ENCODE measurements at regions not wholly inside any gene's neighbourhood (a gene's known extent, or its start where the extent isn't known, plus 50 kb on each side); places are given as distances from the start of the nearest gene placed in this dataset.
"Not testable (repeated sequence)": the region's sequence is repeated elsewhere in the genome, so short reads cannot be mapped to it uniquely, and the experiment has no call there.

- no peak for DNase-seq (ENCODE audit: low spot score)
These were observed 1353.1 kb downstream of the ZPLD1 start for GRCh38 chr3:103787879-103788278.

DNA sequence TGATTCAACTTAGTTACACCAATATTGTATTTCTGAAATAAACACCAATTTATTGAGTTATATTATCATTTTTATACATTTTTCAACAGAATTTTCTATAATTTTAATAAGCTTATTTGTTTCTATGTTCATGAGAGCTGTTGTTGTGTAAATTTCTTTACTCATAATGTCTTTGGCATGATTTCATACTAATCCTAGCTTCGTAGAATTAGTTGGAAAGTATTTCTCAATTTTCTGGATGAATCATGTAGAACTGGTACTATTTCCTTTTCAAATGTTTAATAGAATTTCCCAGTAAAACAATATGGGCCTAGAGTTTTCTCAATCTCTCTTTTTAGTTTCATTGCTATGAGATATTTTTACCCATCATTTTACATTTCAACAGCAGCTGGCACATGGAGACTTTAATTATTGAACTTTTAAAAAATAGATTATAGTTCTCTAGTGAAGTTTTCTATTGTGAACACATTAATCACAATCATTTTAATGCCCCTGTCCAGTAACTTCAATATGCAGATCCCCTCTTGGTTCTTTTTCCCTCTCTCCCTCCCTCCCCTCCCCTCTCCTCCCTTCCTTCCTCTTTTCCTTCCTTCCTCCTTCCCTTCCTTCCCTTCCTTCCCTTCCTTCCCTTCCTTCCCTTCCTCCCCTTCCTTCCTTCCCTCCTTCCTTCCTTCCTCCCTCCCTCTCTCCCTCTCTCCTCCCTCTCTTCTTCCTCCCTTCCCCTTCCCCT, 1357.1 kb downstream of the ZPLD1 start:
- no peak for DNase-seq (ENCODE audit: low spot score)

- DNase-seq (ENCODE audit: low spot score), result peak; percentile 34
These were observed 1359.8 kb downstream of the ZPLD1 start for GRCh38 chr3:103794656-103795055.

DNA sequence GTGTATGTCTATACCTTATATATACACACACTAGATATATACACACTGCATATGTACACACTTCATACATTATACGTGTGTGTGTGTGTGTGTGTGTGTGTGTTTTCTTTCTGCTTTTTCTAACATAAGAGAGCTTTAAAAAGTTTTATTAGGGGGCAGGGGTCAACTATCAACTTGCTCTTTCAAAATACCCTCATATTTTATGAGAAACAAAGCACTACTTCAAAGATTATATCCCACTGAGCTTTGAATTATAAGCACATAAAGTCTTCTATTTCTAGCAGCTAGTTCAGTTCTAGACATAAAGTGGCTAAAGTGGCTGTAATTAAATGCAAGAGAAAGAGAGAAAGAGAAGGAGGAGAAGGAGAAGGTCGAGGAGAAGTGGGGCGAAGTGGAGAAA, 1361.3 kb downstream of the ZPLD1 start:
- no peak for DNase-seq (ENCODE audit: low spot score)

GRCh38 chr3:103803787-103804186, 1369.0 kb downstream of the ZPLD1 start:
- no peak for DNase-seq (ENCODE audit: low spot score)

- DNase-seq (ENCODE audit: low spot score), result no peak
These were observed 1375.4 kb downstream of the ZPLD1 start for GRCh38 chr3:103810167-103810566.

DNA sequence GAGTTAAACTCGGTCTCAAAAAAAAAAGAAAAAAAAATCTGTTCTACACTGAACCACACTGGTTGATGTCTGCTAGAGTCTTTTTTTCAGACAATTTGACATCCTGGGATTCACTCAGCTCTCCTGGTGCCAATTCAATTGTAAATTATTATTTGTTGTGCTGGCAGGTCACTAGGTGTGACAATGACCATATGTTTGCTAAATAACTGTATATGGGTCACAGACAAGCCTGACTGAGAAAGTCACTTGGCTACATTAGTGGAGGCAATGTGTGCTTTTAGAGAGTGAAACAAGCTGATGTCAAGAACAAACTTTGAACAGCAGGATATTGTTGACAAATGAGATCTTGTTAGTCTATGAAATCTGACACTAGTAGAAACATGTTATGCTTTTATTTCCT, 1379.1 kb downstream of the ZPLD1 start:
- DNase-seq (ENCODE audit: low spot score), result no peak

DNA sequence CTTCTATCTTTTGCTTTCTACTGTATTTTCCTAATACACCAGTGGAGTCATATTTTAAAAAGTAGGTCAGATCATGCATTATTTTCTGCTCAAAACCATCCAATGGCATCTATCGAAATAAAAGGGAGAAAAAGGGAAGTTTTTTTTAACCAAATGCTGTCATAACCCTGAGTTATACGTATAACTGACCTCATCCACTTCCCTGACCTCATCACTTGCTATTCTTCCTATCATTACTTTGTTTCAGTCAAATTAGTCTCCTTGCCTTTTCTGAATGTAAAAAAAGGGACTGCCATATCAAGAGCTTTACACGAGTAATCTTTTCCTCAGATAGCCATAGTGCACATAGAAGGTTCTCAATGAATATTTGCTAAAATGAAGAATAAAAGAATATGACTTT, 1383.6 kb downstream of the ZPLD1 start:
- no peak for DNase-seq (ENCODE audit: low spot score)

GRCh38 chr3:103818800-103819199, 1384.0 kb downstream of the ZPLD1 start:
- DNase-seq (ENCODE audit: low spot score), result peak; percentile 7

DNA sequence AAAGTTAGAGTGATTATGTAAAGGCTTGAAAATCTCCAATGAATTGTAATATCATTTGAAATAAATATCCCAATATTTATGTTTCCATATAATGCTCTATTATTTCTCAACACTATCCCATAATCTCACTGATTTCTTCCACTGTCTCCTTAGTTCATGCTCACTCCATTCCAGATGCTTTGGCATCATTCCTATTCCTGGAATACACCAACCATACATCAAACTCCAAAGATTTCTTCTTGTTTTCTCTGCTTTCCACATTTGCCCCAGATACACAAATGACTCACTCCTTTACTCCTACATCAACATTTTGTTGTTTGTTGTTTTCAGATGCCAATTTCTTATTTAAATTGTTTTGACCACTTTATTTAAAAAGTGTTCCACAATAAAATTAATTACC, 1390.8 kb downstream of the ZPLD1 start:
- DNase-seq (ENCODE audit: low spot score), result no peak

GRCh38 chr3:103829723-103830326, 1395.0 kb downstream of the ZPLD1 start:
- DNase-seq (ENCODE audit: low spot score), result no peak

DNA sequence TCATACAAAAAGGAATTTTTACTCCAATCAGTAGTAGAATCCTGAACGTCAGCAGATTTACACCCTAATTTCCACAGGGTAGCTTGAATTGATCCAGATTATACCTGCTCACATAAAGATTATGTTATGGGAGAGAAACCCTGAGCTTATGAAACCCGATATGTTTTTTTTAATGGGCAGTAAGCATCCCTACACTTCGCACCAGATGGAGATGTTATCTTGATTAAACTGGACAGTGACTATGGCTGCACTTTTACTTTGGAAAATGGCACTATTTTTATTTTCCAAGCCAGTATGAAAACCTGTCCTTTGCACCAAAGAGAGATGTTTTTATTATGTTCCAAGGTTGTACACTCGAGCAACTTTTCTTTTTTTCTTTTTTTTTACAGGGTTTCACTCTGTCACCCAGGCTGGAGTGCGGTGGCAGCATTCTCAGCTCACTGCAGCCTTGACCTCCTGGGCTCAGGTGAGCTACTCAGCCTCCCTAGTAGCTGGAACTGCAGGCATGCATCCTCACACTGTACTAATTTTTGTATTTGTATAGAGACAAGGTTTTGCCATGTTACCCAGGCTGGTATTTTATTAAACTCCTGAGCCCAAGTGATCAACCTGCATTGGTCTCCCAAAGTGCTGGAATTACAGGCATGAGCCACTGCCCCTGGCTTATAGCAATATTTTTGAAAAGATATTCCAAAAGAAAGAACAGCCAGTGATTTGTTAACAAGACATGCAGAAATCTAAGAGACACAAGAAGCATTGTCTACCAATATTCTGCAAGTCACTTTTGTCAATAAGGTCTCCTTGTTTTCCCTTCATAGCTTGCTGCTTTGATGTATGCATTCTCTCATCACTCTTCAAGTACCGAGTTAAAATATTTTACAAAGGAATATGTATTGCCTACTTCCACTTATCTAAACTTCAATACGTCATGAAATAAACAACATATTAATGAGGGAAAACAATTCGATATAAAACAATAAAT, 1412.6 kb downstream of the ZPLD1 start:
- peak; percentile 63 for DNase-seq (ENCODE audit: low spot score)

GRCh38 chr3:103851793-103852192, 1417.0 kb downstream of the ZPLD1 start:
- DNase-seq (ENCODE audit: low spot score), result no peak

GRCh38 chr3:103862415-103862814, 1427.6 kb downstream of the ZPLD1 start:
- DNase-seq (ENCODE audit: low spot score), result no peak

DNA sequence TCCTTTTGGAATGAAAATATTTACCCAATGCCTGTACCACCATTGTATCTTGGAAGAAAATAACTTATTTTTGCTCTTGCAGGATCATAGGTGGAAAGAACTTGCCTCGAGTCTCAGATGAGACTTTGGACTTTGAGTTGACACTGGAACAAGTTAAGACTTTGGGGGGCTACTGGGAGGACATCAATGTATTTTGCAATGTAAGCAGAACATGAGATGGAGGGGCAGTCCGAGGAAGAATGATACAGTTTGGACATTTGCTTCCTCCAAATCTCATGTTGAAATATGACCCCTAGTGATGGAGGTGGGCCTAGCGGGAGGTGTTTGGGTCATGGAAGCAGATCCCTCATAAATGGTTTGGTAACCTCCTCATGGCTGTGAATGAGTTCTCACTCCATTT, 1428.6 kb downstream of the ZPLD1 start:
- no peak for DNase-seq (ENCODE audit: low spot score)

DNA sequence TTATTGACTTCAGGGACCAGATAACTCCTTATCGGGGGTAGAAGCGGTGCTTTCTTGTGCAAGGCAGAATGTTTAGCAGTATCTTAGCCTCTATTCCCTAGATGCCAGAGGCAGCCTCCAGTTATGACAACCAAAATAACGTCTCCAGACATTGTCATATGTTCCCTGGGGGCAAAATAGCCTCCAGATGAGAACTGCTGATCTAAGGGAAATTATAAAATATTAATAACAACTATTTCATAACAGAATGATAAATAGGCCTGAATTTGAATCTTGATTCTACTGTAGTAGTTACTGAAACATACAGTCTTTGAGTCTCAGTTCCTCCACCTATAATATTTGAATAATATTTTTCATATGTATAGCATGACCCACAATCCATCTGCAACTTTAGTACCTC, 1431.3 kb downstream of the ZPLD1 start:
- no peak for DNase-seq (ENCODE audit: low spot score)

- DNase-seq (ENCODE audit: low spot score), result no peak
These were observed 1438.2 kb downstream of the ZPLD1 start for GRCh38 chr3:103873021-103873420.

- no peak for DNase-seq (ENCODE audit: low spot score)
These were observed 1439.2 kb downstream of the ZPLD1 start for GRCh38 chr3:103873897-103874545.

GRCh38 chr3:103881809-103882208, 1447.0 kb downstream of the ZPLD1 start:
- DNase-seq (ENCODE audit: low spot score), result not testable (repeated sequence)

DNA sequence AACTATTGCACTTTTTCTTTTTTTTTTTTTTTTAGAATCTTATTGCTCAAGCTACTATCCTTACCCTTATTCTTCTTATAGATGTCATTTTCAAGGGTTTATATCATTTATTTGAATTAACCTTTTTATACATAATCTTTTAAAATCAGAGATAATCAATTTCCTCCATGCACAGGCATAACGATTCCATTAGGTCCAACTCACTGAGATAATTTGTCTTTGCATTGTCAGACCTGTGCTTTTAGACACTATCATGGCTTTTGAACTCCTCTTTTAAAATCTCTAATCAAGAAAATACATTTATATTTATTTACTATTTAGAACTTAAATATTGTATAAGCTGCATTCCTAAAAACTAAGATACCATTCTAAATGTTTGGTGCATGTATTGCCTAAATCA, 1454.9 kb downstream of the ZPLD1 start:
- no peak for DNase-seq (ENCODE audit: low spot score)

- no peak for DNase-seq (ENCODE audit: low spot score)
These were observed 1459.5 kb downstream of the ZPLD1 start for GRCh38 chr3:103894162-103894822.

DNA sequence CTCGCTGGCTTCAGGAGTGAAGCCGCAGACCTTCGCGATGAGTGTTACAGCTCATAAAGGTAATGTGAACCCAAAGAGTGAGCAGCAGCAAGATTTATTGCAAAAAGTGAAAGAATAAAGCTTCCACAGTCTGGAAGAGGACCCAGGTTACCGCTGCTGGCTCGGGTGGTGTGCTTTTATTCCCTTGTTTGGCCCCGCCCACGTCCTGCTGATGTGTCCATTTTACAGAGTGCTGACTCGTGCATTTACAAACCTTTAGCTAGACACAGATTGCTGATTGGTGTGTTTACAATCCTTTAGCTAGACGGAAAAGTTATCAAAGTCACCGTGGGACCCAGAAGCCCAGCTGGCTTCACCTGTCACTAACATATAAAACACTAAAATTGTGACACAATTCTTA, 1464.5 kb downstream of the ZPLD1 start:
- no peak for DNase-seq (ENCODE audit: low spot score)

Data from pons (tissue), 1 donor.